SK-N-SH treated with all-trans-retinoic acid at 6 μM for 48 hours (cell line): ENCODE measurements at regions not wholly inside any gene's neighbourhood (a gene's known extent, or its start where the extent isn't known, plus 50 kb on each side); places are given as distances from the start of the nearest gene placed in this dataset.

Experiments used
- CSDC2 ChIP-seq: fragments of 250-450 bp; sonication (Bioruptor Pico); IDR thresholded peaks from 2 replicates; pipeline ENCODE4 v1.5.0; 2020; ENCODE audit warnings: mild to moderate bottlenecking, moderate library complexity
- GLIS3 ChIP-seq: fragments of 250-450 bp; sonication (Bioruptor Pico); IDR thresholded peaks from 2 replicates; pipeline ENCODE4 v1.5.0; 2020; ENCODE audit warnings: mild to moderate bottlenecking, moderate library complexity
- TOX ChIP-seq: fragments of 250-450 bp; sonication (Bioruptor Pico); IDR thresholded peaks from 2 replicates; pipeline ENCODE4 v1.8.0; 2021; ENCODE audit warnings: mild to moderate bottlenecking, moderate library complexity, borderline replicate concordance
- ZFP30 ChIP-seq: fragments of 450-650 bp; formaldehyde crosslinking; IDR thresholded peaks from 2 replicates; pipeline ENCODE4 v1.5.0; 2022; ENCODE audit warnings: mild to moderate bottlenecking, moderate library complexity
- TF ChIP-seq, protein P1 (sequence below): fragments of 250-450 bp; sonication (Bioruptor Pico); IDR thresholded peaks from 2 replicates; pipeline ENCODE4 v1.8.0; 2020; ENCODE audit warnings: mild to moderate bottlenecking, moderate library complexity, borderline replicate concordance
- TF ChIP-seq, protein P2 (sequence below): fragments of 250-450 bp; sonication (Bioruptor Pico); IDR thresholded peaks from 2 replicates; pipeline ENCODE4 v1.5.1; 2021; ENCODE audit warnings: mild to moderate bottlenecking, moderate library complexity
- TF ChIP-seq, protein P3 (sequence below): fragments of 250-450 bp; sonication (Bioruptor Pico); IDR thresholded peaks from 2 replicates; pipeline ENCODE4 v1.5.0; 2020; ENCODE audit warnings: mild to moderate bottlenecking, moderate library complexity
- TF ChIP-seq, protein P4 (sequence below): fragments of 250-450 bp; sonication (Bioruptor Pico); IDR thresholded peaks from 2 replicates; pipeline ENCODE4 v1.5.1; 2020; ENCODE audit warnings: low read depth, mild to moderate bottlenecking, moderate library complexity

DNA sequence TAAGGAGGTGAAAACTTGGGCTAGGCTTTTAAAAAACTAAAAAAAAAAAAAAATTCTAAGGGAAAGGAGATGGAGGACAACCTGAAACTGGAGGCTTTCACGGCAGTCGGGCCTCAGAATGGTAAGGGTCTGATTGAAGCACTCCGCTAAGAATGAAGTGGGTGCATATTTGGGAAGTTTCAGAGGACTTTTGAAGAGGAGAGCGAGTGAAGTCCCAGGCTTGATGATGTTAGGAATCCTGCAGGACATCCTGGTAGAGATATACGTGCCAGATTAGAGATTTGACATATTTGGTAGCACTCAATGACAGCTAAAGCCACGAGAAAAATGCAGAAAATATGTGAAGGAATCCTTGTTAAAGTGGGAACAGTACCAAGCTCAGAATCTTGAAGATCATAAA, 186.2 kb downstream of the SNAPC1 start:
- TF ChIP-seq, protein P1, sequence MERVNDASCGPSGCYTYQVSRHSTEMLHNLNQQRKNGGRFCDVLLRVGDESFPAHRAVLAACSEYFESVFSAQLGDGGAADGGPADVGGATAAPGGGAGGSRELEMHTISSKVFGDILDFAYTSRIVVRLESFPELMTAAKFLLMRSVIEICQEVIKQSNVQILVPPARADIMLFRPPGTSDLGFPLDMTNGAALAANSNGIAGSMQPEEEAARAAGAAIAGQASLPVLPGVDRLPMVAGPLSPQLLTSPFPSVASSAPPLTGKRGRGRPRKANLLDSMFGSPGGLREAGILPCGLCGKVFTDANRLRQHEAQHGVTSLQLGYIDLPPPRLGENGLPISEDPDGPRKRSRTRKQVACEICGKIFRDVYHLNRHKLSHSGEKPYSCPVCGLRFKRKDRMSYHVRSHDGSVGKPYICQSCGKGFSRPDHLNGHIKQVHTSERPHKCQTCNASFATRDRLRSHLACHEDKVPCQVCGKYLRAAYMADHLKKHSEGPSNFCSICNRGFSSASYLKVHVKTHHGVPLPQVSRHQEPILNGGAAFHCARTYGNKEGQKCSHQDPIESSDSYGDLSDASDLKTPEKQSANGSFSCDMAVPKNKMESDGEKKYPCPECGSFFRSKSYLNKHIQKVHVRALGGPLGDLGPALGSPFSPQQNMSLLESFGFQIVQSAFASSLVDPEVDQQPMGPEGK, result no peak
- TF ChIP-seq CSDC2 (no peak), ZFP30 (CRISPR knock-in tag) (no peak), TOX (no peak), GLIS3 (no peak)
- TF ChIP-seq, protein P2, sequence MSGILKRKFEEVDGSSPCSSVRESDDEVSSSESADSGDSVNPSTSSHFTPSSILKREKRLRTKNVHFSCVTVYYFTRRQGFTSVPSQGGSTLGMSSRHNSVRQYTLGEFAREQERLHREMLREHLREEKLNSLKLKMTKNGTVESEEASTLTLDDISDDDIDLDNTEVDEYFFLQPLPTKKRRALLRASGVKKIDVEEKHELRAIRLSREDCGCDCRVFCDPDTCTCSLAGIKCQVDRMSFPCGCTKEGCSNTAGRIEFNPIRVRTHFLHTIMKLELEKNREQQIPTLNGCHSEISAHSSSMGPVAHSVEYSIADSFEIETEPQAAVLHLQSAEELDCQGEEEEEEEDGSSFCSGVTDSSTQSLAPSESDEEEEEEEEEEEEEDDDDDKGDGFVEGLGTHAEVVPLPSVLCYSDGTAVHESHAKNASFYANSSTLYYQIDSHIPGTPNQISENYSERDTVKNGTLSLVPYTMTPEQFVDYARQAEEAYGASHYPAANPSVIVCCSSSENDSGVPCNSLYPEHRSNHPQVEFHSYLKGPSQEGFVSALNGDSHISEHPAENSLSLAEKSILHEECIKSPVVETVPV (CRISPR knock-in tag), result no peak
- TF ChIP-seq, protein P3, sequence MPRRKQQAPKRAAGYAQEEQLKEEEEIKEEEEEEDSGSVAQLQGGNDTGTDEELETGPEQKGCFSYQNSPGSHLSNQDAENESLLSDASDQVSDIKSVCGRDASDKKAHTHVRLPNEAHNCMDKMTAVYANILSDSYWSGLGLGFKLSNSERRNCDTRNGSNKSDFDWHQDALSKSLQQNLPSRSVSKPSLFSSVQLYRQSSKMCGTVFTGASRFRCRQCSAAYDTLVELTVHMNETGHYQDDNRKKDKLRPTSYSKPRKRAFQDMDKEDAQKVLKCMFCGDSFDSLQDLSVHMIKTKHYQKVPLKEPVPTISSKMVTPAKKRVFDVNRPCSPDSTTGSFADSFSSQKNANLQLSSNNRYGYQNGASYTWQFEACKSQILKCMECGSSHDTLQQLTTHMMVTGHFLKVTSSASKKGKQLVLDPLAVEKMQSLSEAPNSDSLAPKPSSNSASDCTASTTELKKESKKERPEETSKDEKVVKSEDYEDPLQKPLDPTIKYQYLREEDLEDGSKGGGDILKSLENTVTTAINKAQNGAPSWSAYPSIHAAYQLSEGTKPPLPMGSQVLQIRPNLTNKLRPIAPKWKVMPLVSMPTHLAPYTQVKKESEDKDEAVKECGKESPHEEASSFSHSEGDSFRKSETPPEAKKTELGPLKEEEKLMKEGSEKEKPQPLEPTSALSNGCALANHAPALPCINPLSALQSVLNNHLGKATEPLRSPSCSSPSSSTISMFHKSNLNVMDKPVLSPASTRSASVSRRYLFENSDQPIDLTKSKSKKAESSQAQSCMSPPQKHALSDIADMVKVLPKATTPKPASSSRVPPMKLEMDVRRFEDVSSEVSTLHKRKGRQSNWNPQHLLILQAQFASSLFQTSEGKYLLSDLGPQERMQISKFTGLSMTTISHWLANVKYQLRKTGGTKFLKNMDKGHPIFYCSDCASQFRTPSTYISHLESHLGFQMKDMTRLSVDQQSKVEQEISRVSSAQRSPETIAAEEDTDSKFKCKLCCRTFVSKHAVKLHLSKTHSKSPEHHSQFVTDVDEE (CRISPR knock-in tag), result no peak
- TF ChIP-seq, protein P4, sequence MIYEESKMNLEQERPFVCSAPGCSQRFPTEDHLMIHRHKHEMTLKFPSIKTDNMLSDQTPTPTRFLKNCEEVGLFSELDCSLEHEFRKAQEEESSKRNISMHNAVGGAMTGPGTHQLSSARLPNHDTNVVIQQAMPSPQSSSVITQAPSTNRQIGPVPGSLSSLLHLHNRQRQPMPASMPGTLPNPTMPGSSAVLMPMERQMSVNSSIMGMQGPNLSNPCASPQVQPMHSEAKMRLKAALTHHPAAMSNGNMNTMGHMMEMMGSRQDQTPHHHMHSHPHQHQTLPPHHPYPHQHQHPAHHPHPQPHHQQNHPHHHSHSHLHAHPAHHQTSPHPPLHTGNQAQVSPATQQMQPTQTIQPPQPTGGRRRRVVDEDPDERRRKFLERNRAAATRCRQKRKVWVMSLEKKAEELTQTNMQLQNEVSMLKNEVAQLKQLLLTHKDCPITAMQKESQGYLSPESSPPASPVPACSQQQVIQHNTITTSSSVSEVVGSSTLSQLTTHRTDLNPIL (CRISPR knock-in tag), result no peak
